ENCODE measurements at regions not wholly inside any gene's neighbourhood (a gene's known extent, or its start where the extent isn't known, plus 50 kb on each side); places are given as distances from the start of the nearest gene placed in this dataset.

DNA sequence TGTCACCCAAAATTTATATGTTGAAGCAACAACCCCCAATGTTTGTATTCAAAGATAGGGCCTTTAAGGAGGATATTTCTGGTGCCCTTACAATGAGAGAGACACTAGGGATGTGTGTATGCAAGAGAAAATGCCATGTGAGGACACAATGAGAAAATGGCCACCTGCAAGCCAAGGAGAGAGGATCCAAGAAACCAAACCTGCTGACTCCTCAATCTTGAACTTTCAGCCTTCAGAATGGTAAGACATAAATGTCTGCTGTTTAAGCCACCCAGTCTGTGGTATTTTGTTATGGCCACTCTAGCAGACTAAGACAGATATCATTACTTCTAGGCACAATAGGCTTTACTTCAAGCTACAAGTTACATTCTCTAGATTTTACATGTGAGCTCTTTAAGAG, 1145.1 kb upstream of the MAP3K7 start:
- Histone ChIP-seq H3K4me1 (no peaks in the 10 kb centered on the region), H3K4me2 (no peak overlapping the region), H3K4me3 (no peak overlapping the region), H3K9me3 (no peaks in the 10 kb centered on the region), H3K27ac (no peak overlapping the region)
- ATAC-seq (no peak), DNase-seq (ENCODE audit: low read depth in 1 of 2, low spot score in 1 of 2) (no peak), FAIRE-seq (no peak)
- CTCF ChIA-PET = no interaction called here
- TF ChIP-seq GATA3 (IDR thresholded peaks at IDR 0.05; ENCODE audit: borderline replicate concordance) = no peak
- no peak for TF ChIP-seq FOXS1 (CRISPR knock-in tag; IDR thresholded peaks at IDR 0.05)
- TF ChIP-seq EHF (CRISPR knock-in tag; IDR thresholded peaks at IDR 0.05) = no peak
- POLR2A ChIA-PET = no interaction called here

DNA sequence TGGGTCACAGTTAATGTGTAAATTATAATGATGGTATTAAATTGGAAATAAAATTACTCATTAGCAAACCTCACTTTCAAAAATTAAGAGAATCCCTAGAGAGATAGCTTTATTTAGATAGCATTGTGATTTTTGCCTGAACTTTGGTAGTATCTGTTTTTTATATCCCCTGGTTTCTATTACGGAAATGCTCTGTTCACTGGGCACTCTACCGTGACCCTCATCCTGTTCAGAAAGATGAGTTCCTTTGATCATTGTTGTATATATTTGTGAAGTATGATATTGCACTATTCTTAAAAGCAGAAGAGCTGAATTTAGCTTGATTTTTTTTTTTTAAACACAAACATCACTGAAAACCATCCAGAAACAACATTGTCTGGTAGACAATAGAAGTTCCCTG, 1143.8 kb upstream of the MAP3K7 start:
- H3K4me1 ChIP-seq = no peaks in the 10 kb centered on the region
- no peak overlapping the region for H3K4me2 ChIP-seq
- ChIA-PET CTCF (interaction anchor here (1.0 kb wide), 1 partner anchor 13 kb away, joined by 3 read pairs; no protein-coding TSS in a partner anchor), POLR2A (no interaction called here)
- no peak overlapping the region for H3K27ac ChIP-seq
- DNase-seq (ENCODE audit: low read depth in 1 of 2, low spot score in 1 of 2) (no peak), ATAC-seq (no peak), FAIRE-seq (no peak)
- no peak for TF ChIP-seq EP300 (IDR thresholded peaks at IDR 0.05)
- no peak for TF ChIP-seq RFX5 (IDR thresholded peaks at IDR 0.05)
- TF ChIP-seq RCOR1 (IDR thresholded peaks at IDR 0.05; ENCODE audit: low read depth, low read length) = no peak
- TF ChIP-seq, protein P1, sequence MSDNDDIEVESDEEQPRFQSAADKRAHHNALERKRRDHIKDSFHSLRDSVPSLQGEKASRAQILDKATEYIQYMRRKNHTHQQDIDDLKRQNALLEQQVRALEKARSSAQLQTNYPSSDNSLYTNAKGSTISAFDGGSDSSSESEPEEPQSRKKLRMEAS (IDR thresholded peaks at IDR 0.05) = no peak
- no peak for TF ChIP-seq ESRRA (IDR thresholded peaks at IDR 0.05; ENCODE audit: borderline replicate concordance, low read length)
- TF ChIP-seq HDAC2 (IDR thresholded peaks at IDR 0.05) = no peak
- TF ChIP-seq ZNF302 (CRISPR knock-in tag; IDR thresholded peaks at IDR 0.05) = no peak
- TF ChIP-seq, protein P2, sequence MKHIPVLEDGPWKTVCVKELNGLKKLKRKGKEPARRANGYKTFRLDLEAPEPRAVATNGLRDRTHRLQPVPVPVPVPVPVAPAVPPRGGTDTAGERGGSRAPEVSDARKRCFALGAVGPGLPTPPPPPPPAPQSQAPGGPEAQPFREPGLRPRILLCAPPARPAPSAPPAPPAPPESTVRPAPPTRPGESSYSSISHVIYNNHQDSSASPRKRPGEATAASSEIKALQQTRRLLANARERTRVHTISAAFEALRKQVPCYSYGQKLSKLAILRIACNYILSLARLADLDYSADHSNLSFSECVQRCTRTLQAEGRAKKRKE (CRISPR knock-in tag; IDR thresholded peaks at IDR 0.05; ENCODE audit: low read depth) = no peak
- no peak for TF ChIP-seq NPAS2 (CRISPR knock-in tag; IDR thresholded peaks at IDR 0.05; ENCODE audit: borderline replicate concordance)
- no peak for TF ChIP-seq HOXB13 (CRISPR knock-in tag; IDR thresholded peaks at IDR 0.05; ENCODE audit: low read depth)
- TF ChIP-seq, protein P3, sequence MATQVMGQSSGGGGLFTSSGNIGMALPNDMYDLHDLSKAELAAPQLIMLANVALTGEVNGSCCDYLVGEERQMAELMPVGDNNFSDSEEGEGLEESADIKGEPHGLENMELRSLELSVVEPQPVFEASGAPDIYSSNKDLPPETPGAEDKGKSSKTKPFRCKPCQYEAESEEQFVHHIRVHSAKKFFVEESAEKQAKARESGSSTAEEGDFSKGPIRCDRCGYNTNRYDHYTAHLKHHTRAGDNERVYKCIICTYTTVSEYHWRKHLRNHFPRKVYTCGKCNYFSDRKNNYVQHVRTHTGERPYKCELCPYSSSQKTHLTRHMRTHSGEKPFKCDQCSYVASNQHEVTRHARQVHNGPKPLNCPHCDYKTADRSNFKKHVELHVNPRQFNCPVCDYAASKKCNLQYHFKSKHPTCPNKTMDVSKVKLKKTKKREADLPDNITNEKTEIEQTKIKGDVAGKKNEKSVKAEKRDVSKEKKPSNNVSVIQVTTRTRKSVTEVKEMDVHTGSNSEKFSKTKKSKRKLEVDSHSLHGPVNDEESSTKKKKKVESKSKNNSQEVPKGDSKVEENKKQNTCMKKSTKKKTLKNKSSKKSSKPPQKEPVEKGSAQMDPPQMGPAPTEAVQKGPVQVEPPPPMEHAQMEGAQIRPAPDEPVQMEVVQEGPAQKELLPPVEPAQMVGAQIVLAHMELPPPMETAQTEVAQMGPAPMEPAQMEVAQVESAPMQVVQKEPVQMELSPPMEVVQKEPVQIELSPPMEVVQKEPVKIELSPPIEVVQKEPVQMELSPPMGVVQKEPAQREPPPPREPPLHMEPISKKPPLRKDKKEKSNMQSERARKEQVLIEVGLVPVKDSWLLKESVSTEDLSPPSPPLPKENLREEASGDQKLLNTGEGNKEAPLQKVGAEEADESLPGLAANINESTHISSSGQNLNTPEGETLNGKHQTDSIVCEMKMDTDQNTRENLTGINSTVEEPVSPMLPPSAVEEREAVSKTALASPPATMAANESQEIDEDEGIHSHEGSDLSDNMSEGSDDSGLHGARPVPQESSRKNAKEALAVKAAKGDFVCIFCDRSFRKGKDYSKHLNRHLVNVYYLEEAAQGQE (IDR thresholded peaks at IDR 0.05) = no peak
- no peak for TF ChIP-seq NFE2L2 (conservative IDR thresholded peaks at IDR 0.05; ENCODE audit: low read length)
- TF ChIP-seq RAD21 (conservative IDR thresholded peaks at IDR 0.05 in 1 of 2, IDR thresholded peaks at IDR 0.05 in 1 of 2) = no peak
- TF ChIP-seq FOSB (CRISPR knock-in tag; IDR thresholded peaks at IDR 0.05) = no peak
- TF ChIP-seq CHD2 (IDR thresholded peaks at IDR 0.05; ENCODE audit: low read length, partially characterized antibody) = no peak
- no peak for TF ChIP-seq KDM1A (IDR thresholded peaks at IDR 0.05; ENCODE audit: low read depth)
- no peak for TF ChIP-seq MAFK (IDR thresholded peaks at IDR 0.05; ENCODE audit: partially characterized antibody)
- TF ChIP-seq, protein P4, sequence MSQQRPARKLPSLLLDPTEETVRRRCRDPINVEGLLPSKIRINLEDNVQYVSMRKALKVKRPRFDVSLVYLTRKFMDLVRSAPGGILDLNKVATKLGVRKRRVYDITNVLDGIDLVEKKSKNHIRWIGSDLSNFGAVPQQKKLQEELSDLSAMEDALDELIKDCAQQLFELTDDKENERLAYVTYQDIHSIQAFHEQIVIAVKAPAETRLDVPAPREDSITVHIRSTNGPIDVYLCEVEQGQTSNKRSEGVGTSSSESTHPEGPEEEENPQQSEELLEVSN (IDR thresholded peaks at IDR 0.05; ENCODE audit: borderline replicate concordance, low read depth) = no peak
- no peak for TF ChIP-seq MAZ (IDR thresholded peaks at IDR 0.05; ENCODE audit: borderline replicate concordance, low read depth, low read length)
- WGBS (ENCODE audit: missing lambda C conversion rate) = 16% methylated on average over 2 of the region's 2 CpGs
- no peaks in the 10 kb centered on the region for H3K9me3 ChIP-seq
- no peak overlapping the region for H3K4me3 ChIP-seq
